KMS-11 (cell line): ENCODE measurements at regions not wholly inside any gene's neighbourhood (a gene's known extent, or its start where the extent isn't known, plus 50 kb on each side); places are given as distances from the start of the nearest gene placed in this dataset.

Experiments
- H2AFZ ChIP-seq: fragments of 200-600 bp; sonication (generic); 2 replicates; pipeline ENCODE4 v1.6.1; 2016; ENCODE audit warnings: antibody characterized with exemption, mixed run types, low read depth
- H3K27ac ChIP-seq: fragments of 200-600 bp; sonication (generic); 2 replicates; pipeline ENCODE4 v1.6.1; 2016; ENCODE audit warnings: mild to moderate bottlenecking, mixed run types
- H3K27me3 ChIP-seq: fragments of 200-600 bp; sonication (generic); 2 replicates; pipeline ENCODE4 v1.6.1; 2017; ENCODE audit warnings: mild to moderate bottlenecking, low read depth, mixed run types, moderate library complexity; ENCODE audit not compliant: insufficient read depth
- H3K36me3 ChIP-seq: fragments of 200-600 bp; sonication (generic); 2 replicates; pipeline ENCODE4 v1.6.1; 2017; ENCODE audit warnings: mild to moderate bottlenecking, mixed run types; ENCODE audit not compliant: insufficient read depth
- H3K4me1 ChIP-seq: fragments of 200-600 bp; sonication (generic); 2 replicates; pipeline ENCODE4 v1.6.1; 2016; ENCODE audit warnings: mild to moderate bottlenecking, low read depth, mixed run types; ENCODE audit not compliant: poor library complexity, severe bottlenecking
- H3K4me2 ChIP-seq: fragments of 200-600 bp; sonication (generic); 2 replicates; pipeline ENCODE4 v1.7.0; 2016; ENCODE audit warnings: mild to moderate bottlenecking, mixed run types
- H3K4me3 ChIP-seq: fragments of 200-600 bp; sonication (generic); IDR thresholded peaks from 2 replicates; pipeline ENCODE4 v1.6.1; 2017; ENCODE audit warnings: low read depth, low read length, mixed read lengths; ENCODE audit not compliant: insufficient read depth
- H3K79me2 ChIP-seq: fragments of 200-600 bp; sonication (generic); 2 replicates; pipeline ENCODE4 v1.6.1; 2016; ENCODE audit warnings: low read depth, mixed run types; ENCODE audit not compliant: insufficient read depth
- H3K9ac ChIP-seq: fragments of 200-600 bp; sonication (generic); 2 replicates; pipeline ENCODE4 v1.6.1; 2016; ENCODE audit warnings: mild to moderate bottlenecking, mixed run types
- H4K20me1 ChIP-seq: fragments of 200-600 bp; sonication (generic); 2 replicates; pipeline ENCODE4 v1.6.1; 2016; ENCODE audit warnings: mild to moderate bottlenecking, mixed run types; ENCODE audit not compliant: insufficient read depth
- TF ChIP-seq, protein P1 (sequence below): fragments of 200-600 bp; sonication (generic); conservative IDR thresholded peaks from 2 replicates; pipeline ENCODE4 v1.6.1; 2017; ENCODE audit warnings: low read depth, mild to moderate bottlenecking, antibody characterized with exemption, low read length, moderate library complexity, mixed read lengths

DNA sequence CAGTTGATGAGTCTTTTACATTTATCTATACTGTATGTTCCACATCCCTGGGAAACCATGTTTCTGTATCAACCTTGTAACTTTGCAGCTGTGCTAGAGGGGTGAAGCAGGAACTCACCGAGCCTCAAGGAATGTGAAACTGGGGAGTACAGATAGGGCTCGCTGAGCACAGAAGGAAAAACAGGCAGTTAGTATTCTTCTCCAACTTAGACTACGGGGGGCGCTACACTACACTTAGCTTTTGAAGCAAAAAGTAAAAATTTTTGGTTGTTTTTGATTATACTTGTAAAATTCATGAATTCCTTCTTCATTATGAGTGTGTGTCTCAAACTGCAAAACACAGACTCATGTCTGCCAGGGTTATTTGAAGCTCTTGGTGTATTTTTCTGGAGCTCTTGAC is 132.7 kb upstream of the RGMA start:
- H2AFZ ChIP-seq = no peak overlapping the region
- H3K4me3 ChIP-seq = no peak overlapping the region
- H3K4me2 ChIP-seq = no peak overlapping the region
- no peaks in the 10 kb centered on the region for H3K4me1 ChIP-seq
- no peaks in the 10 kb centered on the region for H3K27me3 ChIP-seq
- no peaks in the 10 kb centered on the region for H3K79me2 ChIP-seq
- no peak overlapping the region for H3K27ac ChIP-seq
- TF ChIP-seq, protein P1, sequence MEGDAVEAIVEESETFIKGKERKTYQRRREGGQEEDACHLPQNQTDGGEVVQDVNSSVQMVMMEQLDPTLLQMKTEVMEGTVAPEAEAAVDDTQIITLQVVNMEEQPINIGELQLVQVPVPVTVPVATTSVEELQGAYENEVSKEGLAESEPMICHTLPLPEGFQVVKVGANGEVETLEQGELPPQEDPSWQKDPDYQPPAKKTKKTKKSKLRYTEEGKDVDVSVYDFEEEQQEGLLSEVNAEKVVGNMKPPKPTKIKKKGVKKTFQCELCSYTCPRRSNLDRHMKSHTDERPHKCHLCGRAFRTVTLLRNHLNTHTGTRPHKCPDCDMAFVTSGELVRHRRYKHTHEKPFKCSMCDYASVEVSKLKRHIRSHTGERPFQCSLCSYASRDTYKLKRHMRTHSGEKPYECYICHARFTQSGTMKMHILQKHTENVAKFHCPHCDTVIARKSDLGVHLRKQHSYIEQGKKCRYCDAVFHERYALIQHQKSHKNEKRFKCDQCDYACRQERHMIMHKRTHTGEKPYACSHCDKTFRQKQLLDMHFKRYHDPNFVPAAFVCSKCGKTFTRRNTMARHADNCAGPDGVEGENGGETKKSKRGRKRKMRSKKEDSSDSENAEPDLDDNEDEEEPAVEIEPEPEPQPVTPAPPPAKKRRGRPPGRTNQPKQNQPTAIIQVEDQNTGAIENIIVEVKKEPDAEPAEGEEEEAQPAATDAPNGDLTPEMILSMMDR = no peak
- H4K20me1 ChIP-seq = no peaks in the 10 kb centered on the region
- H3K9ac ChIP-seq = no peak overlapping the region
- H3K36me3 ChIP-seq = no peaks in the 10 kb centered on the region

DNA sequence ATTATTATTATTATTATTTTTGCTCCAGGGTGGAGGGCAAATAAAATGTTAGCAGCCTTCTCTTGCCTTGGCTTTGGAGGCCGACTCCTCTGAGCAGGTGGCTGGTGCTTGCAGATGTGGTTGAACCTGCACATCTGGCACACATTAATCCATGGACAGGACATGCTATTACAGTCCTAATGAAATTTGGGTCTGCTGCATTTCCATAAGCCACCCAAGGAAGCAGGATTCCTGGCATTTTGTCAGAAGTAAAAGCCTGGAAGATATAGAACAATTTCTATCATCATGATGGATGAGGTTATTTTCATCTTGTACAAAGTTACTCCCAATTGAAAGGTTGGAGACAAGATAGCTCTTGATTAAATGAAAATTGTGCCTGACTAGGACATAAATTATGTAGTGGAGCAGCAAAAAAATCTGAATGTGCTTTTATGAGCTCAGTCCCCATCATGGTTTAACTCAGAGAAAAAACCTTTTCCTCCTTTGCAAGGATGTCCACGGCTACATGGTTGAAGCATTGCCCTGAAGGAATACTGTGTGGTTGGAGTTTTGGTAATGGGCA is 130.9 kb upstream of the RGMA start:
- TF ChIP-seq, protein P1 = no peak
- H3K27me3 ChIP-seq = no peaks in the 10 kb centered on the region
- H3K4me3 ChIP-seq = no peak overlapping the region

DNA sequence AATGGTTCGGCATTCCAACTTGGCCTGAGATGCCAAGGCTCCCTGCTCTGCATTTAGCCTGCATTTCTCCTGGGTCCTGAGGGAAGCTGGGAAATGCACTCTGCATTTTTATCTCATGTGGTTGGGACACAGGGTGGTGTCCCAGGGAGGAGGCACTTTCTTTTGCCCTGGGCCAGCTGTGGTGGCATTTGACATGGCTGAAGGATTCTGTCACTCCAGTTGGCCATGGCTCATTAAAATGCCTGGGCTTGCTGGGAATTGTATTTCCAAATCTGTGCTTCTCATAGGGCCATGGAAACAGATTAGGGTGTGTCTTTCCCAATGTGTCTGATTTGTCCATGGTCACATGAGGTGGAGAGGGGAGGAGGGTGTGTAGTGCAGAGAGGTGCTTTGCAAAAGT is 128.3 kb upstream of the RGMA start:
- H3K4me3 ChIP-seq = no peak overlapping the region
- no peaks in the 10 kb centered on the region for H3K27me3 ChIP-seq
- TF ChIP-seq, protein P1 = no peak
- no peaks in the 10 kb centered on the region for H3K4me1 ChIP-seq
- no peaks in the 10 kb centered on the region for H4K20me1 ChIP-seq
- H2AFZ ChIP-seq = no peak overlapping the region
- H3K27ac ChIP-seq = no peak overlapping the region
- H3K36me3 ChIP-seq = no peaks in the 10 kb centered on the region
- H3K4me2 ChIP-seq = no peak overlapping the region
- H3K79me2 ChIP-seq = no peaks in the 10 kb centered on the region
- no peak overlapping the region for H3K9ac ChIP-seq

More for the DNA sequence above, 130.9 kb upstream of the RGMA start:
- Histone ChIP-seq H3K27ac (no peak overlapping the region), H3K79me2 (no peaks in the 10 kb centered on the region), H2AFZ (no peak overlapping the region), H4K20me1 (no peaks in the 10 kb centered on the region), H3K36me3 (no peaks in the 10 kb centered on the region), H3K9ac (no peak overlapping the region), H3K4me1 (no peaks in the 10 kb centered on the region), H3K4me2 (no peak overlapping the region)

DNA sequence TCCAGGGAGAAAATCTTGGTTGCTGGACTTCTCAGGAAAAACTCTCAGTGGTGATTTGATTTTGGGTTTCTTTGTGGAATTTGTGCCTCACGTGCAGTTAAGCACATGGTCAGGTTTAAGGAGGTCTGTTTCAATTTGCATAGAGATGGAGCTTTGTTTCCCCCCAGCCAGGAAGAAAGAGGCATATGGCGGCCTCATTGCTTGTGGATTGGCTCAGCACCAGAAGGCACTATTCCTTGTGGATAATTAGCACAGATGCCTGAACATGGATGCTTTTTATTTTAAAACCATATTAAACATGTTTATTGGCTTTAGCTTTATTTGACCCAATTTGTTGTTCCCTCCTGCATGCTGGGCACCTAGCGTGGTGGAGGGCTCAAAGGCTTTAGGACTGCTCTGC is 125.1 kb upstream of the RGMA start:
- no peak overlapping the region for H2AFZ ChIP-seq
- no peaks in the 10 kb centered on the region for H3K79me2 ChIP-seq
- H3K9ac ChIP-seq = no peak overlapping the region
- no peaks in the 10 kb centered on the region for H4K20me1 ChIP-seq
- TF ChIP-seq, protein P1 = no peak
- no peak overlapping the region for H3K4me2 ChIP-seq
- H3K27me3 ChIP-seq = no peaks in the 10 kb centered on the region
- no peak overlapping the region for H3K27ac ChIP-seq
- H3K4me3 ChIP-seq = no peak overlapping the region
- H3K36me3 ChIP-seq = no peaks in the 10 kb centered on the region
- no peaks in the 10 kb centered on the region for H3K4me1 ChIP-seq
